NOMO-1 treated with DMSO at 0.1 percent for 48 hours (cell line): ENCODE measurements at regions not wholly inside any gene's neighbourhood (a gene's known extent, or its start where the extent isn't known, plus 50 kb on each side); places are given as distances from the start of the nearest gene placed in this dataset.

Source experiments
- DNase-seq: peaks from one replicate; lab custom pipeline; 2025; ENCODE audit not compliant: unreplicated experiment; lab: John Stamatoyannopoulos, UW

DNA sequence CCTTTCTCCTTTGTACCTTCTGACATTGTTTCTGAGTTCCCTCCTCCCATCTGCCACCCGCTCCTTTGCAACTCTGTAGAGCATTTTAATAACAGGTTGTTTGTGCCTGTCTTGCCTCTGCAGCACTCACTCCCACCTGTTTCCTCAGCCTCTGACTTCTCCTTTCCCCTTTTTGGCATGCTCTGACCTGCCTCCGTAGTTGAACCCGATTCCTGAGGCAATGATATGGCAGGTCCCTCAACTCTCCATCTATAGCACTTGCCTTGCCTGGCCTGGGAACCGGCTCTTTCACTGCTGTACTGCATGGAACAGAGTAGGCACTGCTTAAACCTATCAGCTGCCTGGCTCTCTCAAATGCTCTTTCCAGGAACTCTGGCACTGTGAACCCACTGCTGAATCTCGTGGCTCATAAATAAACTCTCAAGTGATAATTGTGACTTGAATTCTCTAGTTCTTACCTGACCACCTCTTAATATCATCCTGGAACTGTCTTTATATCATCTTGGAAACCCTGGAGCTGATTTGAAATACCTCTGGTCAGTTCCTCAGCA is 50.3 kb downstream of the UTRN start:
- peak; percentile 36 for DNase-seq

DNA sequence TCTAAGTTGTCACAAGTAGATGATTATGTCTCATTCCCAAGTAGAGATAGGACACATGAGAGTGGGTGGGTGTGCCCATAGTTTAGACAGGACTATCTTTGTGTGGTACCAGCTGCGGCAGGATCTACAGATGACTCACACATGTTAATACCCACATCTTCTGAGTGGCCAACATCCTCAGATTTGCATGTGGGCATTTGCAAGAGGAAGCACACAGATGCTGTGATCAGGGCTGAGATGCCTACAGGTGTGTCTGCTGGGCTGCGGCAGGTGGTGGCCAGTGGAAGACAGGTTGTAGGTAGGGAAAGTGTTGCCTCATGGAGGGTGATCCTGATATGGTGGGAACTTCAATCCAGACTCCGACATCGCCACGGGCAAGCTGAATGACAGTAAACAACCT is 50.8 kb downstream of the UTRN start:
- no peak for DNase-seq

DNA sequence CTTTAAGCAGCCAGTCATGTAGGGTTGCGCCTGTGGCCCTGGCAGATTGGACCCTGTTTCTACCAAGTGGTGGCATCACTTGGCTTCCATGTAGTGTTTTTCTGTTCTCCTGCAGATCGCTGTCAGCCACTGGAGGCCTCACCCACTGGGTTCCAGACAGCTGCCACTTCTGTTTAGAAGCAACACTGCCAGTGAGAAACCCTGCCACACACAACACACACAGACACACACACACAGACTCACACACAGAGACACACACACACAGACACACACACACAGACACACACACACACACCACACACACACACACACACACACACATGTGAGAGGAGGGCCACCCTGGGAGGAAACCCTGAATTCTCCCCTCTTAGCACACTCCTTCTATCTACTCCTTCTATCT is 51.8 kb downstream of the UTRN start:
- DNase-seq = no peak

DNA sequence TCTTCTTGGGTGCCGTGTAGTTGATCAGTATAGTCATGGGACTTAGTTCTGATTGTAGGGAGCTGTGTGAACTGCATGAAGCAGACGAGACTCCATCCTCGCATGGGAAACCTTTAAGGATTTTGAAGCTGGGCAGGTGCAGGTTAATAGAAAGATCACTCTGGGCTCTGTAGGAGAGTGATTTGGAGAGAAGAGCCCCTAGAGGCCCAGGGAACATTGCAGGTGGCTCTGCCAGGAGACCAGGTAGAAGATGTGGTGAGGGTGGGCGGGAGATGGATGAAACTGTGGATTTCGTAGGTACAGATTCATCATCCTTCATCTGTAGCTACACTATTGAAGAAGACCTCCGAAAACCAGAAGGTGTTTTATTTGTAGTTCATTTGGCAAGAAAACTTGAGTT is 53.3 kb downstream of the UTRN start:
- DNase-seq = no peak

DNA sequence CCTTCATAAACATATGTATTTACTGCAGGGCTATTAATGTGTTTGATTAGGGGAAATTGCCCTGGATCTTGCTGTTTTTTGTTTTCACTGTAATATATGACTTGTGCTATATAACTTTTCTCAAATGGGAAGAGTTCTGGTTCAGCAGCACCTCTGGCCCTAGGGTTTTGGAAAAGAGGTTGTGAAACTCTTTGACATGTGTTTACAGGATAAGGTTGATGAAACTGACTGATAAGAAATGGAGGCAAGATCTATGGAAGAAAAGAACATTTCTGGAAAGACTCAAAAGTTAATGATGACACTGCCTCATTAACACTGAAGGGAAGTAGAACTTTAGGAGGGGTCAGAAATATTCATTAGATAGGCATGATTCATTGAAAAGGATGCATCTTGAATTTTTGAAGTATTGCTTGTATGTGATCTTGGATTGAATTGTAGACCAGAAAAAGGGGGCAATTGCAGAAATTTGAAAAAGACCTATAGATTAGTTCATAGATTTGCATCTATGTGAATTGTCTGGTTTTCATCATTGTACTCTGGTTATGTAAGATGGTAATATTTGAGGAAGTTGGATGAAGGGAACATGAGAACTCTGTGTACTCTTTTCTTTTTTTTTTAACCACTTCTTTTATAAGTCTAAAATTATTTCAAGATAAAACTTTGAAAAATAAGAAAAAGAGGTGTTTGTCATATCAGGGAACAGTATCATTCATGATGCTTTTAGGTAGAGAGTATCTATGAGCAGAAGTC is 54.0 kb downstream of the UTRN start:
- DNase-seq = peak; percentile 68

DNA sequence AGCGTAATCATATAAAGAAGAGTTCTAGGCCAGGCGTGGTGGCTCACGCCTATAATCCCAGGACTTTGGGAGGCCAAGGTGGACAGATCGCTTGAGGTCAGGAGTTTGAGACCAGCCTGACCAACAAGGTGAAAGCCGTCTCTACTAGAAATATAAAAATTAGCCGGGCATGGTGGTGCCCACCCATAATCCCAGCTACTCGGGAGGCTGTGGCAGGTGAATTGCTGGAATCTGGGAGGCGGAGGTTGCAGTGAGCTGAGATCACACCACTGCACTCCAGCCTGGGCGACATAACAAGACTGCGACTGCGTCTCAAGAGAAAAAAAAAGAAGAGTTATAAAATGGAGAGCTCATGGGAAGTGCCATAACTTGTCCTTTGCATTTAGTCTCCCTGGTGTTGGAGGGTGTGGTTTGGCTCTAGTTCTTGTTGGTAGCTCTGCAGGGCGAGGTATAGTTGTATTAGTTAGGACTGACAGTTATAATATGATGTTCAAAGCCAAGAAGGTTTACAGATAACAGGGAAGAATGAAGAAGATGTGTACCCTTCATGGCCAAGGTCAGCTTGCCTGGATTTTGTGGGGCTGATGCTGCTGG is 54.8 kb downstream of the UTRN start:
- DNase-seq = no peak

DNA sequence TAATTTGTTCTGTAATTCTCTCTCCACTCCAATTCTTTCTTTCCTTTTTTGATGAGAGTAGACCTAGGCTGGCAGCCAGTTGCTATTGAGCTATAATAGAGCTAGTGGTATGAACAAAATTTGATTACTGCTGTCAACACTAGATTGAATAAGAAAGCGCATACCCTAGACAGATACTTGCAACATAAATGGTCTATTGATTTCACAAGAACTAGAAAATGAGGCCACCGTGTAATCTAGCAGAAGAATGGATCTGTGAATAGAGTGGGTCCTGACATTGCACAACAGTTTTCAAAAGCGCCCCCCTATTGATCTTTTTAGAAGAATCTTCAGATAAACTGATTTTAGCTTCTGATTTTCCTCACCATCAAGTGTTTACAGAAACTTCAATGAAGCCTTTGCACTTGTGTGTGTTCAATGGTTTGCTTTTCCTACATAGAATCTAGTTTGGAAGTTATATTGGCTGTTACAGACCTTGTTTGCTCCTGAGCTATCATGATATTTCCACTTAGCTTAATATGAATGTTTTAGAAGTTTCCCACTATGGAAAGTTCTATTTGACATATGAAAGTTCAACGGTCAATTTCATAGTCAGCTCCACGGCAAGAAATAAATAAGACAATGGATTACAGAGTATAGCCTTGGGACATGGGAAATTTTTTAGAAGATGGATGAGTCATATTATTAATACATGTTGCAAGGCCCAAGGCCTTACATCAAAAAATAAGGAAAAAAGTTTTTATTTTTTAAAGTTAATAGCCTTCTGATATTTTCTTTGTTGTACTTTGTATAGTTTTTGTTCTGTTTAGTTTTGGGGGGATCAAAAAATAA is 55.6 kb downstream of the UTRN start:
- peak; percentile 47 for DNase-seq

DNA sequence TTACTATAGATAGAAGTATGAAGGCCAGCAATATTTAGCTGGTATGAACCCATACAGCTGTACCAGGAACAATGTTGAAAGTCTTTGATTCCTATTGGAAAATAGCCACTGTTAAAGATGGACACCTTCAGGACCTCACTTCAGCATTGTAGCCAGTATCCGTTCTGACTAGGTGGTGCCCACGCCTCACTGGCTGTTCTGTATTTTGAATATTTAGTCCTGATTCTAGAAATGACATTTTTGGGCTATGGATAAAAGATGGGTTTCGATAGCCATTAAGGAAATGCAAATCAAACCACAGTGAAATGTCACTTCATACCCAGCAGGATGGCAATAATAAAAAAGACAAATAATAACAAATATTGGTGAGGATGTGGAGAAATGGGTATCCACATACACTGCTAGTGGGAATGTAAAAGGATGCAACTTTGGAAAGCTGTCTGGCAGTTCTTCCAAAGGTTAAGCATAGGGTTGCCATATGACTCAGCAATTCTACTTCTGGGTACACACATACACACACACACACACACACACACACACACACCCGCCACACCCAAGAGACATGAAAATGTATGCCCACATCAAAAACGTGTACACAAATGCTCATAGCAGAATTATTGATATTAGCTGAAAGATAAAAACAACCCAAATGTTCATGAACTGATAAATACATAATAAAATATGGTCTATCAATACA is 56.8 kb downstream of the UTRN start:
- no peak for DNase-seq

DNA sequence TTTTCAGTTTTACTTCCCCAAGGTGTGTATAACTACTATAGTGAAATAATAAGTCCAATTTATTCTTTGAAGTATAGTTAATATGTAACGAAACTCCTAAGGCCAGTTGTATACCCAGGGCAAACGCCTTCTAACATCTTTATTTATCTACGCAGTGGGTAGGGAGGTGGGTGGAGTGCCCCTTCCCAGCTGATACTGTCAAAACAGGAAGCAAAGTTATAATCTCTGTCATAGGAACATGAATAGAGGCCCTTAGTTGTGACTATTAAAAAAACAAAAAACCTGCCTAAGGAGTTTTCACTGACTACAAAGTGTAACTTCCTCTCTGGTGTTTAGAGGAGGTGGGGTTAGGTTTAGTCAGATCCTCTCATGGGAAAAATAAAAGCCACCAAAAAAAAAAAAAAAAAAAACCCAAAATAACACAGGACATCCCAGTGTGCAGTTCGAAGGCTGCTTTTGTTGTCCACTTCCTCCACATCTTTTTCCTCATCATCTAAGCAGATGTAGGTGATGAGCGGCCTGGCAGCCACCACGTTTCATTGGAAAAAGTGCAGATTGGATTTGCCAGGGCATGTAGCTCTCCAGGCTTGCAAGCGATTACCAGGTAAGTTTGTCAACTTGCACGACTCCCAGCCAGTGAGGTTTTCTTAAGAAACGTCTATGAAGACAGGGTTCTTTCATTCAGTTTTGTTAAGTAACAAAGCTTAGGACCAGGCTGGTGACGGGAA is 58.7 kb downstream of the UTRN start:
- peak; percentile 79 for DNase-seq

DNA sequence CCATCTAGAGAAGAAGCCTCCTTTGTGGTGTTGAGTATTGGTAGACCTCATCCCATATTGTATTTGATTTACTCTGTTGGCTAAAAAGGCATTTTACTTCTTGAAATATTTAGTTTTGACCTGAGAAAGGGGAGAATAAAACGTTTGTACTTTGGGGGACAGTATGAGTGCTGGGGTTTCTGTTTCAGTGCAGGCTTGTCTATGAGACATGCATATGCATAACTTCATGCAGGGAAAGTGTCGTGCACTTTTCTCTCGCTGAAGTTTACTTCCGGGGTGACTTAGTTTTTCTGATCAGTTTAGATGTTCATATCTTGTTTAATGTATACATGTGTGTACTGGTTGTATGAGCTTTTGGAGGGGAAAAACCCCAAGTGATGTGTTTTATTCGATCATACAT is 59.5 kb downstream of the UTRN start:
- no peak for DNase-seq

DNA sequence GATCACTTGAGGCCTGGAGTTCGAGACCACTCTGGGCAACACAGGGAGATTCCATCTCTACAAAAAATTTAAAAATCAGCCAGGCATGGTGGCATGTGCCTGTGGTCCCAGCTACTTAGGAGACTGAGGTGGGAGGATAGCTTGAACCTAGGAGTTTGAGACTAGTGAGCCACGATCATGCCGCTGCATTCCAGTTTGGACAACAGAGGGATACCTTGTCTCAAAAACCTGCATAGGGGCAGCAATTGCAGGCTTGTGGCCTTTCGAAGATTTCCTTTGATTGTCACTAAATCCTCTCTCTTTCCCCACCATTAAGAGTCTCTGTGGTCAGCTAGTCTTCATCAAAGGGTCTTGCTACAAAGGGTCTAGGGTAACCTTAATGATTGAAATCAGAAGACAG is 60.3 kb downstream of the UTRN start:
- no peak for DNase-seq

DNA sequence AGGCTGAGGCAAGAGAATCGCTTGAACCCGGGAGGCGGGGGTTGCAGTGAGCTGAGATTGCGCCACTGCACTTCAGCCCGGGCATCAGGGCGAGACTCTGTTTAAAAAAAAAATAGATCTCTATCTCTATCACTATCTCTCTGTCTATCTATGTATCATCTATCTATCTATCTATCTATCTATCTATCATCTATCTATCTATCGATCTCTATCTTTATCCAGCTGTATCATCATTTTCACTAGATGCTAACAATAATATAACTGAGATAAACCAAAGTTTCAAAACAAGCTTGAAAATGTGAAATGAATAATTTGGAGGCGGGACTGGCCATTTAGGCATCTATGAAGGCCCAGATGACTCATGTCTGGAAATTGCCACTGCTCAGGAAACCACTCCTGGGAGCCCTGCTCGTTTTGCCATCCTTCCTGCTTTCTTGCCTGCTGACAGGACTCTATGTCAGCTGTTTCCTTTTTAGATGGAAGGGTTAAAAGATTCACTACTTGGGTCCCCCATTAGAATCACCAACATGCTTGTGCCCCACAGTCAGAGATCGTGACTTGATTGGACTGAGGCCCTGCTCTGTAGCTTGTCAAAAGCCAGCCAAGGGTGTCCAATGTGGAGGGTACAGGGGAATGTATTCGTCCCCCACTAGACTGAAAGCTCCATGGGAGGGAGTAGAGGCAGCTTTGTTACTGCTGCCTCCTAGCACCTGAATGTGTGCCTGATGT is 61.7 kb downstream of the UTRN start:
- DNase-seq = no peak

DNA sequence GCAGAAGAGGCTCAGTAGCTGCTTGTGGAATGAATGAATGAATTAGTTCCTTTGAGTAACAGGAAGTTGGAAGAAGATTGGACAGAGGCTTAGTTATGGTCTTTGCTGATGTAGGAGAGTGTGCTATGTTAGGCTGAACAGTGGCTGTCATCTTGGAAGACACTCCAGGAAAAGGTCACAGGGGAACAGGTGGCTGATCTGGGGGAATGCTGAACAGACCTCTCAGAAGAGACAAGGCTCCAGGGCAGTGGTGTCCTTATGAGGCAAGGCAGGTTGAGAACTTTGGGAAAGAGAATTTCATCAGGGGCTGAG is 62.3 kb downstream of the UTRN start:
- no peak for DNase-seq

DNA sequence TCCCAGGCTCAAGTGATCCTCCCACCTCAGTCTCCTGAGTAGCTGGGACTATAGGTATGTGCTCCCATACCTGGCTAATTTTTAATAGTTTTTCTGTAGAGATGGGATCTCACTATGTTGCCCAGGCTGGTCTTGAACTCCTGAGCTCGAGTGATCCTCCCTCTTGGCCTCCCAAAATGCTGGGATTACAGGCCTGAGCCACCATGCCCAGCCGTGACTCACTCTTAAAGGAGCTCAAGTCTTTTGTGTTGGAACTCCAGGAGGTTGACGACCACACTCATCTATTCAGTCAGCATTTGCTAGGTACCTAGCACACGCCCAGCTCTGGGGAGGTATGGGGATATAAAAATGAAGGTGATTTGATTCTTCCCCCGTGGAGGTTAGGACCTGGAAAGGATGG is 62.8 kb downstream of the UTRN start:
- DNase-seq = no peak

DNA sequence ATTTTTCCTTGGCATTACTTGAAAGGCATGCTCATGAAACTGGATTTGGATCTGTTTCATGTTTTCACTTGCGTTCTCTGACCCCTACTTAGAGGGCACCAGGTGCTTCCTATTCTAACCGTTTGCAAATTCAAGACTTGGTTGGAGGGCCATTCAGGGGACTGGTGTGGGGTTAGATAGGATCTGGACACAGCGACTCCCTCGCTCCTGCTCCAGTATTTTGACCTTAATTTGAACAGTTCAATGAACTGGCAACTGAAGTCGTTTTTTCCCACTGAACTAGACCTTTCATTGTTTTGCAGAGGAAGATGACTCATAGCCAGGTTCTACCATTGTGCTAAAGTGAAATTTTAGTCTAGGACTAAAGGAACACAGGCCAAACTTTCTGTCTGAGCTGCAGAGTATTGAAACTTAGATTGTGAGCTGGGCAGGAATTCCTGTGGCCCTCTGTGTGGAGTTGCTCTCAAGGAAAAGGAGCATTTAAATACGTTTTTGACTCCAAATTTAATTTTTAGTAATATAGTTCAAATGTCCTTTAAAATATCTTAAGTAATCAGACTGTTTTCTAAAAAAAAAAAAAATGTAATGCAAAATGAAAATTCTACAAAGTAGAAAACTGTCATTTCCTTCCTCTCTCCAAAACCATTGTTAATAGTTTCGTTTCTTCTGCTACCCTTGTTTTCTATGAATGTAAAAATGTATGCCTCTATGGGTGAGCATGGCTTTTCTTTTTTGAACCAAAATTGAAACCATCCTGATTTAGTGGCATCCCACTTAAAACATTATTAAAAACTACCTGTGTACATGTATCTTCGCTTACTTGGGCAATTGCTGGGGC is 64.8 kb downstream of the UTRN start:
- DNase-seq = peak; percentile 41

DNA sequence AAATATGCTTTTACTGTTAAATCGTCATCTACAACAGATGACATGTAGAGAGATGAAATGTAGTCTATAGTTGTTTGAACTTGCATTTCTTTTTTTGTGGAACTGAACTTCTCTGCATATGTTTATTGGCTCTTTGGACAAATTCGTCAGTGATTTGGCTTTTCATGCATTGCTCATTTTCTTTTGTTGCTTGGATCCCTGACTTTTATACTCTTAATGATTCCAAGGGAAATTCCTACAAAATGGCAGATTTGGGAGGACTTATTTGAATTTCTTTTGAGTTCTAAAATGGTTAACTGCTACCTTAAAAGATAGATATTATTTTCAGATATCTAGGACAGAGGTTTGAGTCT is 65.4 kb downstream of the UTRN start:
- DNase-seq = no peak

DNA sequence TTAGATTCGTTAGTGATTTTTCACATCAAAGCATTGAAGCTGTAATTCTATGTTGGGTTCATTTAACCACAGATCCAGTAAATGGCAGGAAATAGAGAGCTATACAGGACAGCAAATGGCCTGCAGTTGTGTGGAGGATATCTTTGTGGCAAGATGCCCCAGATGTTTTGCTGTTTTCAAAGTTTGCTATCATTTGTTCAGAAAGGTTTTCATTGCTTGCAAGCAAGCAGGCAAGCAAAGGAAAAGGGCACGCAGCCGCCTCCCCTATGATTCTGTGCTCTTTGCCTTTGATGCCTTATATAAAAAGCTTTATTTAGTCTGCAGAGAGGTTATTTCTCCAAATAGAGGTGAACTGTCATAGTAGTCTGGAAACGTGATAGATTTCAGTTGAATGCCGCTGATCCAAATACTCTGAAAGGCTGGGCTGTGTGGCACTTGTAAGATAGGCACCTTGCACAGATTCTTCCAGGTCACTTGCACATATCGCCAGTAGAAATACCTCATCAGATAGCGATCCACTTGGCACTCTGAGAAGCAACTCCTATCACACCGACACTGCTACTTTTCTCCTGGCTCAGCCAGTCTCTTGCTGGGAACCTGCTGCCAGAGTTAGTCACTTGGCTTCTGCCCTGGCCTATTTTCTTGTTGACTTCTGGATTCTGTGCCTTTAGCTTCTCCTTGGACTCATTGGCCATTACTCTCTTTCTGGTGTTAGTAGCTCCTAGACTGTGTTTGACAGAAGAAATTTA is 66.4 kb downstream of the UTRN start:
- DNase-seq = no peak

DNA sequence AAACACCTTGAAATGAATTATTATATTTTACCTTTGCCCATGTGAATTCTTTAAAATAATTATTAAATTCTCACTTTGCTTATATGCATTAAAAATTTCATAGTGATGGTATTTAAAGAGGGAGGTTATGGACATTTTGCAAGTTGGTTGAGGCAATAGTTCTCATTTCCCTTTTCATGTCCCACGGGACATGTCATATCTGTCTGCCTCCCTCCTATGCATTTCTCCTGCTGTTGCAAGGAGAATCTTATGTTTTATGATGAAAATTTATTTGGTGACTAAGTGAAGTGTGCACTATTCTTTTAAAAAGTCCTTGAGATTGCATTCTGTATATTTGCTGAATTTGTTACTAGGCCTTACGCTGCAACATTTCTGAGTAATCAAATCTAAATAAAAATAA is 67.2 kb downstream of the UTRN start:
- DNase-seq = peak; percentile 89

DNA sequence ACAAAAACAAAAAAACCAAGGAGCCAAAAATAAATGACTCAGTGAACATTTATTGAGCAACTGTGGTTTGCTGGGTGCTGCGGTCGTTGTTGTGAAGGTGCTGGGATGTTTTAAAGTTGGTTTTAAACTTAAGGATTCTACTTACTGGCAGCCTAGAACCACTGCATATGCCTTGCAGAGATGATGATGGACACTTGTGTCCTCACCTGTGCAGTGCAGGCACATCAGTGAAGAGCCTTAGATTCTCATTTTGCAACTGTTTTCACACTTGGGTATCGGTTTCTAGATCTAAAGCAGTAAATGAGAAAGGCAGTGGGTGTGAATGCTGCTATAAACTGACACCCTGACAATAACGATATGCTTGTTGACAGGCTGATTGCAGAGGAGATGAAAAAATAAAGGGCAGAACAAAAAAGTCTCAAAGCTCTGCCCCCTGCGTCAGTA is 68.8 kb downstream of the UTRN start:
- DNase-seq = no peak
